ENCODE measurements at regions not wholly inside any gene's neighbourhood (a gene's known extent, or its start where the extent isn't known, plus 50 kb on each side); places are given as distances from the start of the nearest gene placed in this dataset.
A peak's percentile ranks its signal among the peaks of the same experiment; 100 is the strongest.
"Not testable (repeated sequence)": the region's sequence is repeated elsewhere in the genome, so short reads cannot be mapped to it uniquely, and the experiment has no call there.

DNA sequence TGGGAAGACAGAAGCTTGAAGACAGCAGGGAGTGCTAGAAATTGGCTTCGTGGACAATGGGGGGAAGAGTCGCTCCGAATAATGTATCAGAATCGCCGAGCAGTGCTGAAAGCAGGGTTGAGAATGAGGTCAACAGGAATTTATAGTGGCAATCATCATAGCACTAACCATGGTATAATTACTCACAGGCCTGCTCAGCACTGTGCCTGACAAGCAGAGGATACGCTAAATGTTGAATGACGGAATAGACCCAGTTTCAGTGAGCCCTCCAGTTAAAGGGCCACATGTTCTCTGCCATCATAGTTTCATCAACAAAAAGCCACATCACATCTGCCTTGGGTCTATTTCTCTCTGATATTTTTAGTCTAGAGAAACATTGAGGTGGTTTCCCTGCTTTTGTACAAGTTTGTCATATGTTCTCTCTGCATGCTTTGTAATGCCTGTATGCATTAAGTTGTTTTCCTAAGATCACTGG is 130.3 kb upstream of the EGLN3 start:
- DNase-seq = no peak

DNA sequence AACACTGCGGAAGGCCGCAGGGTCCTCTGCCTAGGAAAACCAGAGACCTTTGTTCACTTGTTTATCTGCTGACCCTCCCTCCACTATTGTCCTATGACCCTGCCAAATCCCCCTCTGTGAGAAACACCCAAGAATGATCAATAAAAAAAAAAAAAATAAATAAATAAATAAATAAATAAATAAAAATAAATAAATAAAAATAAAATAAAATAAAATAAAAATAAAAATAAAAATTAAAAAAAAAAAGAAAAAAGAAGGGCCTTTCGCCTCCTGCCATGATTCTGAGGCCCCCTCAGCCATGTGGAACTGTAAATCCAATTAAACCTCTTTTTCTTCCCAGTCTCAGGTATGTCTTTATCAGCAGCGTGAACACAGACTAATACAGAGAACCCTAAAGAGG is 128.8 kb upstream of the EGLN3 start:
- not testable (repeated sequence) for DNase-seq

DNA sequence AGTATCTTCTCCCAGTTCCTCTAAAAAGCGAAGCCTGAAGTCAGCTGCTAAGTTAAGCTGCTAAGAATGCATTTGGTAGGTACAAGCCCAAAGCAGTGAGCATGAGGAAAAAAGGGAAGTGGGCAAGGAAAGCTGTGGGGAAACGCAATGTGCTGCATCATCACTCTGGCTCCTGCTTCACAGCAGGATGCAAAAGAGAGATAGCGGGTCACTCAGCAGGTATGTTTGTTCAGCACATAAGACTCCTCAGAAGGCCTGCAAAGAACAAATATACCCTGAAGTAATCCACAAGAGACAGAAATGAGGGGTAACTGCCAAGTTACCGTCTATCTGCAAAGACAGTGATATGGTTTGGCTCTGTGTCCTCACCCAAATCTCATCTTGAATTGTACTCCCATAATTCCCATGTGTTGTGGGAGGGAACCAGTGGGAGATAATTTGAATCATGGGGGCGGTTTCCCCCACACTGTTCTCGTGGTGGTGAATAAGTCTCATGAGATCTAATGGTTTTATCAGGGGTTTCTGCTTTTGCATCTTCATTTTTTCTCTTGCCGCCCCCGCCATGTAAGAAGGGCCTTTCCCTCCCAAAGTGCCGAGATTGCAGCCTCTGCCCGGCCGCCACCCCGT is 127.4 kb upstream of the EGLN3 start:
- DNase-seq = no peak

DNA sequence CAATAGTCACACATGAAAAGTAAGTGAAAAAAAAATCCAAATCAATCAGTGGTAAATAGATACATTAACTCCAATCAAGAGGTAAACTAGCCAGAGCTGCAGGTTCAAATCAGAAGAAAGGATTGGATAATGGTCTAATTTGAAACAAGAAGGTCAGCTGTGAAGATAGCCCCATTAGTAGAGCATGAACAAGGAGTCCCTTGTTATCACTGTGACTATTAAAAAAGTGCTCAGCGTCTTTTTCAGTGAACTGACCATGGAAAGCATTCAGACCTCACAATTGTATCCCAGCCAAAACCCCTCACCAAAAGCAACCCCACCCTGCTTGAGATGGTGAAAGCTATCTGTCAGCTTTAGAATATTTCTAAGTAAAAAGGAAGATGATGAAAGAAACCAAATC is 125.0 kb upstream of the EGLN3 start:
- DNase-seq = no peak

DNA sequence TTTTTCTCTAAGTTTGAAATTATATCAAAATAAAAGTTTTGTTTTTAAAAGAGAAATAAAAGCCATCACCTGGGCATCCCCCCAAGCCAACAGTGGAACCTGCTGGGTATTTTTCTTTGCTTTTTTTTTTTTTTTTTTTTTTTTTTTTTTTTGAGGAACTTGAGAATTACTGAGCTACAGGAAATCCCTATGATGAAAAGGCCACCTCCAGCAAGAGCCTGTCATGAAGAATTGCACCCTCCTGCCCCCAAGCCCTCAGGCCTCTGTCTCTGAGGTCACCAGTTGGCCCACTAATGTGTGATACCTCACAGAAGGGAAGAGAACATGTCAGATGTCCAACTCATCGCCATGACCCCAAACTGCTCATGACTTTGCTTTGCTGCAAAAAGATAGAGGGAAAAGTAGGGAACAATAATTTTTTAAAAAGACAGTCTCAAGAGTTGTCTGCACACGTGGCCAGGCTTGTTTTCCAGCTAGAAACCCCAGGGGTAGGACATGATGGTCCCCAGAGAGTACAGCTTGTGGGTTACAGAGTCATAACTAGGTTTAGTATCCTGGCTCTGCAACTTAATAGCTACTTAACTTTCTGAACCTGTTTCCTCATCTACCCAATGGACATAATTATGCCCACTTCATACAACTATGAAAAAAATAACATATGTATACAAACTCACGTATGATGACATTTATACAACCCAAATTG is 124.3 kb upstream of the EGLN3 start:
- no peak for DNase-seq

DNA sequence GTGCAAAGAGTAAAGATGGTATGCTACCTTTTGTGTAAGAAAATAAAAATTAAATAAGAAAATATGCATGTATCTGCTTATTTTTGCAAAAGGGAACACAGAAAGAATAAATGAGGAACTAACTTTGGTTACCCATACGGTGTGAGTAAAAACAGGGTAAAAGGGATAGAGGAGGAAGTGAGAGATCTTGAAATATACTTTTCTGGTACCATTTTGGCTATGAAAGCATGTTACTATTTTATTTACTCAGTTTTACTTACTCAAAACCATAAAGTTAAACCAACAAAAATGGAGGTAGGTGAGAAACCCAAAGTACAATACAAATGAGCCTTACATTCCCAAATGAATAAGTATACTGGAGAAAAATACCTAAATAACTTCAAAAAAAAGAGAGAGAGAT is 122.0 kb upstream of the EGLN3 start:
- DNase-seq = no peak

GRCh38 chr14:34072401-34072800 is 121.5 kb upstream of the EGLN3 start:
- DNase-seq = no peak

DNA sequence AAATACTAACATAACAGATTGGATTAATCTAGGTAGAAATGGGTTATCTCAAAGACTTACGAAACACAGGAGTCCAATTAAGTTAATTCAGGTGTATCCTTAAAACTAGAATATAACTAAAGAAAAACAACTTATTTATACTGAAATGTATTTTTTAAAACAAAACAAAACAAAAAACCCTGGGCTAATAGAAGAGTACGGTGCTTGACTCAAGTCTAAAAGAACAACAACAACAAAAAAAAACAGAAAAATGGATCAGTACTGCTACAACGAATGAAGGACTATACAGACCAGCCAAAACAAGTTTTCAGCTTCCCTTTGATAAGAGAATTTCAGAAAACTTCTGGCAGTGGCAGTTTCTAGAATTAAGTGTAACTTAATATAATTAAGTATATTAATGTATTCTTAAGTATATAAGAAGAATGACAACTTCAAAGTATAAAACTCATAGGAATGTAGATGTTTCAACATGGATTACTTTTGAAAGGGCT is 120.1 kb upstream of the EGLN3 start:
- DNase-seq = no peak

DNA sequence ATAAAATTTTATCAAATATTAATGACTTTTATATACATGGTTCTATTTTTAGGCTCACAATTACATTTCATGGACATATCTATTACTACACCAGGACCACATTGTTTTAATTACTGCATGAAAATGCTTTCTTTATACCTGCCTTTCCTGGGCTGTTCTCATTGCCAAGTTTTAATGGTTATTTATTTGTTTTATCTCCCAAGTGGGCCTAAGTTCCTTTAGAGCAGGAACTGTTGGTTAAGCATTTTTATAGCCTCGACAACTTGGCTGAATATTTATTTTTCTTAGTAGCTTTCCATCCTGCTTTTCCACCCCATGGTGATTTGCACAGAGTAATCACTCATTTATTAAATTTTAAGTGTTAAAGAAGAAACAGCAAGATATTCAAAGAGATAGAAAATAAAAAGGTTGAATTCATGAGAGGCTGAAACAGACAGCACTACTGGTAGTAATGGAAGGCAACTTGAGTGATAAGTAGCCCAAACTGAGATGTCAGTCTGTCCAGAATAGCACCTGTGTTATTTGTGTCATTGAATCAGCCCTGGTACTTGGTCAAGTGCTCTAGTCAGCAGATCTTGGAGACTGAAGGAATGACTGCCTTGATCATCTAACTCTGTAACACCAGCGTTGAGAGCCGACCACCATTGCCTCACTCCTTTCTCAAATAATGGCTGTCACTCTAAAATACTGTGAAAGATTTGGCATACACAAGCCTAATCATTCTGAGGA is 119.1 kb upstream of the EGLN3 start:
- DNase-seq = no peak

DNA sequence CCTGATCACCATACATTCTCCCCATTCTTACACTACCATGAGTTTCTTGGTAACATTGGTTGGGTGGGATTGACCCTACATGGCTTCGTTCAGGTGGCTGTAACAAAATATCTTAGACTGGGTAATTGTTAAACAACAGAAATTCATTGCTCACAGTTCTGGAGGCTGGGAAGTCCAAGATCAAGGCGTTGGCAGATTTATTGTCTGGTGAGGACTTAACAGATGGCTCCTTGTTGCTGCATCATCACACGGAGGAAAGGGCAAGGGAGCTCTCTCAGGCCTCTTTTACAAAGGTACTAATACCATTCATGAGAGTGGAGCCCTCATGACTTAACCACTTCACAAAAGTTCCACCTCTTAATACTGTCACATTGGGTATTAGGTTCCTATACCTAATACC is 116.7 kb upstream of the EGLN3 start:
- DNase-seq = no peak

GRCh38 chr14:34065690-34066391 is 115.0 kb upstream of the EGLN3 start:
- no peak for DNase-seq

DNA sequence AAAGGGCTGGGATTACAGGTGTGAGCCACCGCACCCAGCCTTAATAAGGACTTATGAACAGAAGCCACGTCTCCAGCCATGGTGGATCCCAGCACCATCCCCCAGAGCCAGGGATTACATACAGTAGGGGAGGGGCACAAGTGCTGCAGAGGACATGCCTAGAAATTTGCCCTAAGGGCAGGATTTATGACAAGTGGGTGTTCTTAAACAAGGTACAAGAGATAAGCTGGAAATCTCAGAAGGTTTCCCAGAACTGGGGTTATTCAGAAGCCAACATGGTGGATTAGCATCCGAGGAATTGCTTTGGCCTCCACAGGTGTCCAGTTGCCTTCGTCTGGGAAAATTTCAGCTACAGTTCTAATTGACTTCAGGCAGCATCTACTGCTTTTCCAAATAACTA is 114.4 kb upstream of the EGLN3 start:
- DNase-seq = no peak

- DNase-seq = peak; percentile 54
Measured at GRCh38 chr14:34064349-34064748, 113.5 kb upstream of the EGLN3 start.

GRCh38 chr14:34063470-34064164 is 112.7 kb upstream of the EGLN3 start:
- peak; percentile 59 for DNase-seq

- DNase-seq = no peak
Measured at GRCh38 chr14:34063042-34063441, 112.2 kb upstream of the EGLN3 start.

- no peak for DNase-seq
Measured at GRCh38 chr14:34062353-34062973, 111.6 kb upstream of the EGLN3 start.

GRCh38 chr14:34060651-34060999 is 109.8 kb upstream of the EGLN3 start:
- DNase-seq = no peak

DNA sequence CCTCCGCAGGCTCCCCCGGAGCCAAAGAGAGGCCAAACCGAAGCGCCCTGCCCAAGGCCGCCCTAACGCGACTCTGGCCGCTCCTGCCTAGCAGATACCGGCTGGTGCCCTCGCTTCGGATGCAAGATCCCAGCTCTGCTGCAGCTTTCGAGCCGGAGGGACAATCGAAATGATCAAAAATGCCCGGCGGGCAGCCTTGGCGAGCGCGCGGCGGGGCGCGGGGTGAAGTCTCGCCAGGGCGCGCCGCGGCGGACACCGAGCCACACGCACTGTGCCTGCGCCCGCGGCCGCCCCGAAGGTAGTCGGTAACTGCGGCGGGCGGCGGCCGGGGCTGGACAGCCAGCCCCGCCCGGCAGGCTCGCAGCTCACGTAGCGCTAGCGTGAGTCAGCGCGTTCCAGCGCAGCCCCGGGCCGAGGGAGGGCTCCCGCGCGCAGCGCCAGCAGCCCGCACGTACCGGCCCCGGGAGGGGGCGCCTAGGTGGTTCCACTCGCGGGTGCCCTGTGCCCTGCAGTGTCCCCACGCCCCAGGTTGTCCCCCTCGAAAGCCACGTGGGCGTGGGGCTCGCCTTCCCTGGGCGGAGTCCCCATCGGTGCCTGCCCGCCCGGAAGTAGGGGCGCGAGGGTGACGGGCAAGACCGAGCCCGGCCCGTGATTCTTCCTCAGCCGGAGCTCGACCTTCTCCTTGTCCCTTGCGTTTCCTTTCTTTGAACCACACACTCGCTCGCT is 109.2 kb upstream of the EGLN3 start:
- DNase-seq = peak; percentile 83

DNA sequence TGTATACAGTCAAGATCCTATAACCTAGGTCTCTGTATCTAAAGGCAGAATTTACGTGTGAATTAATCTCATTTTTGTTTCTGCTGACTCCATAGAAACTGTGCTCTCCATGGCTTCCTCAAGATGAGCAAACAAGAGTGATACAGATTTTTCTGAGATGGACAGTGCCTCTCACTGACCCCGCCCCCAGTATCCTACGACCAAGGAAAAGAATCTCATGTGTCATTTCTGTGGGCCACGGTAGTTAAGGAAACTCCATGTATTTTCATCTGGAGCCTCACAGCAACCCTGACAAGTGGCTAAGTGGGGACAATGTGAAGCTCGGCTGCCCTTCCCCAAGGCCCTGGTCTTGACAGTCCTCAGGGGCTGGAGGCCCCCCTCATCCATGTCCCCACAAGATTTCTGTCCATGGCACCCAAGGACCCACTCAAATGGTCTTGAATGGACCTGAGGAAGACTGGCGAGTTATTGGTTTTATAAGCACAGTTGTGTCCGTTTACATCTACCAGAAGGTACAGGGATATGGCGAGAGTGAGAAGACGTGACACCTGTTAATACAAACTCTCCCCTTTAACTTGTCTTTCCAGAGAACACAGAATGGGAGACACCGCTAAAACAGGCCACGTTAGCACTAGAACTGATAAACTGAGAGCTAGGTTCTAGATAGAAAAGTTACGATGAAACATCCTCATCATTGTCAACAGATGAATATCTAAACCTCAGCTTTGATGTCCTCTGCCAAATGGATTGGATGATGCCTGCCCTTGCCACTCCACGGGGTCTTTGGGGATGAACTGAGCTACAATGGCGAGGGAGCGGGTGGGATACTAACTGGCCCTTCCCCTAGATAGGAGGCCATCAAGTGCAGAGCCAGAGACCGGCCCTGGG is 108.4 kb upstream of the EGLN3 start:
- no peak for DNase-seq

GRCh38 chr14:34058510-34058909 is 107.6 kb upstream of the EGLN3 start:
- DNase-seq = no peak
